Tongue (tissue), 1 donor: ENCODE measurements at regions not wholly inside any gene's neighbourhood (a gene's known extent, or its start where the extent isn't known, plus 50 kb on each side); places are given as distances from the start of the nearest gene placed in this dataset.
"Not testable (repeated sequence)": the region's sequence is repeated elsewhere in the genome, so short reads cannot be mapped to it uniquely, and the experiment has no call there.

Experiments
- DNase-seq: peaks from one replicate; pipeline ENCODE4 v3.0.0-alpha.2; 2015

GRCh38 chr21:14058566-14058965 lies 152.2 kb downstream of the LIPI start:
- DNase-seq: no peak

- not testable (repeated sequence) for DNase-seq
Measured at GRCh38 chr21:14057841-14058481, 152.8 kb downstream of the LIPI start.

- no peak for DNase-seq
Measured at GRCh38 chr21:14057313-14057712, 153.4 kb downstream of the LIPI start.

GRCh38 chr21:14056771-14057191 lies 154.0 kb downstream of the LIPI start:
- DNase-seq: no peak

- DNase-seq: not testable (repeated sequence)
Measured at GRCh38 chr21:14055746-14056515, 154.8 kb downstream of the LIPI start.

- DNase-seq: no peak
Measured at GRCh38 chr21:14054682-14055081, 156.1 kb downstream of the LIPI start.

GRCh38 chr21:14050121-14050520 lies 160.6 kb downstream of the LIPI start:
- no peak for DNase-seq

- DNase-seq: no peak
Measured at GRCh38 chr21:14046401-14046800, 164.4 kb downstream of the LIPI start.

- no peak for DNase-seq
Measured at GRCh38 chr21:14040386-14040785, 170.4 kb downstream of the LIPI start.

- DNase-seq: peak; percentile 8
Measured at GRCh38 chr21:14028619-14029018, 182.1 kb downstream of the LIPI start.

GRCh38 chr21:14027235-14027869 lies 183.4 kb downstream of the LIPI start:
- peak; percentile 95 for DNase-seq

GRCh38 chr21:14020108-14020507 lies 190.6 kb downstream of the LIPI start:
- not testable (repeated sequence) for DNase-seq

GRCh38 chr21:14015841-14016240 lies 194.9 kb downstream of the LIPI start:
- DNase-seq: not testable (repeated sequence)

GRCh38 chr21:14013623-14014498 lies 196.9 kb downstream of the LIPI start:
- not testable (repeated sequence) for DNase-seq

- no peak for DNase-seq
Measured at GRCh38 chr21:14013056-14013603, 197.6 kb downstream of the LIPI start.

GRCh38 chr21:14012409-14012808 lies 198.3 kb downstream of the LIPI start:
- DNase-seq: no peak

- not testable (repeated sequence) for DNase-seq
Measured at GRCh38 chr21:14011751-14012150, 199.0 kb downstream of the LIPI start.

GRCh38 chr21:14011149-14011548 lies 199.6 kb downstream of the LIPI start:
- not testable (repeated sequence) for DNase-seq

GRCh38 chr21:14010729-14011128 lies 200.0 kb downstream of the LIPI start:
- DNase-seq: no peak

- DNase-seq: not testable (repeated sequence)
Measured at GRCh38 chr21:14009990-14010389, 200.8 kb downstream of the LIPI start.

GRCh38 chr21:14009238-14009981 lies 201.3 kb downstream of the LIPI start:
- DNase-seq: not testable (repeated sequence)
